Prostate gland (tissue), 2 donors: ENCODE measurements at regions not wholly inside any gene's neighbourhood (a gene's known extent, or its start where the extent isn't known, plus 50 kb on each side); places are given as distances from the start of the nearest gene placed in this dataset.

Source experiments
- POLR2A ChIP-seq: fragments of 450-650 bp; IDR thresholded peaks from one replicate; pipeline ENCODE4 v1.6.1; 2016; ENCODE audit warnings: antibody characterized with exemption, mild to moderate bottlenecking
- POLR2AphosphoS5 ChIP-seq: sonication (generic); formaldehyde crosslinking; IDR thresholded peaks from one replicate; pipeline ENCODE4 v1.6.1; 2017; ENCODE audit warnings: antibody characterized with exemption
- TF ChIP-seq, protein P1 (sequence below), 4 experiments: fragments of 200-600 bp in 2 of 4; fragments of 450-650 bp in 2 of 4; sonication (generic) in 2 of 4; IDR thresholded peaks; 1 replicate in 3 of 4; 2 replicates in 1 of 4; pipeline ENCODE4 v1.5.1; 2016 to 2019; ENCODE audit warnings: antibody characterized with exemption in 4 of 4, mild to moderate bottlenecking in 2 of 4, moderate library complexity in 2 of 4

DNA sequence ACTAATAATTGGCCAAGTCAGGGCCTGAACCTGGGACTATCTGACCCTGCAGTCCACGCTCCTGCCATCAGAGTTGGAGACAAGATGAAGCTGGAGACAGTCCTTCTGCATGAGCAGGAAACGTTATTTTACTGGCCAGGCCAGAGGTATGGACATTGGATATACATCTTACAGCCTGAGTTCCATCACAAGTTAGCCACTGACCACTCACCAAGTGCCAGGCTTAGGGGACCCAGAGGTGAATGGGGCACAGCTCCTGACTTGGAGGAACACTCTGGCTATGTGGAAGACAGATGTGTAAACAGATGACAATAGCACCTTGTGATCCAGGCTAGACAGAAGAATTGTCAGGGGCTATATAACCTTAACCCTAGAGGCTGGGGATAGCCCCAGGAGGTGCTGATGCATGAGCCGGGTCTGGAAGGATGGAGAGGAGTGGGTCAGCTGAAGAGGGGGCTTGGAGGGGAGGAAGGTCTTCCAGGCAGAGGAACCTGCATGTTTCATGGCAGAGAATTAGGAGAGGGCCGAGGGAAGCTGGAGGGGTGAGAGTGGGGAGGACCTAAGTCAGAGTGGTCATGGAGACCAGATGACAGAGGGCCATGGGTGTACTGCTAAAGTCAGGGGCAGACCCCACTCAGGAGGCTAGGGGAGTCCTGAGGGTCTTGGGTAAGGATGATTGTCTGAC, 52.5 kb upstream of the DMRTB1 start:
- no peak for TF ChIP-seq POLR2A
- TF ChIP-seq, protein P1, sequence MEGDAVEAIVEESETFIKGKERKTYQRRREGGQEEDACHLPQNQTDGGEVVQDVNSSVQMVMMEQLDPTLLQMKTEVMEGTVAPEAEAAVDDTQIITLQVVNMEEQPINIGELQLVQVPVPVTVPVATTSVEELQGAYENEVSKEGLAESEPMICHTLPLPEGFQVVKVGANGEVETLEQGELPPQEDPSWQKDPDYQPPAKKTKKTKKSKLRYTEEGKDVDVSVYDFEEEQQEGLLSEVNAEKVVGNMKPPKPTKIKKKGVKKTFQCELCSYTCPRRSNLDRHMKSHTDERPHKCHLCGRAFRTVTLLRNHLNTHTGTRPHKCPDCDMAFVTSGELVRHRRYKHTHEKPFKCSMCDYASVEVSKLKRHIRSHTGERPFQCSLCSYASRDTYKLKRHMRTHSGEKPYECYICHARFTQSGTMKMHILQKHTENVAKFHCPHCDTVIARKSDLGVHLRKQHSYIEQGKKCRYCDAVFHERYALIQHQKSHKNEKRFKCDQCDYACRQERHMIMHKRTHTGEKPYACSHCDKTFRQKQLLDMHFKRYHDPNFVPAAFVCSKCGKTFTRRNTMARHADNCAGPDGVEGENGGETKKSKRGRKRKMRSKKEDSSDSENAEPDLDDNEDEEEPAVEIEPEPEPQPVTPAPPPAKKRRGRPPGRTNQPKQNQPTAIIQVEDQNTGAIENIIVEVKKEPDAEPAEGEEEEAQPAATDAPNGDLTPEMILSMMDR (IDR thresholded peaks at IDR 0.05), result no peak
- no peak for TF ChIP-seq POLR2AphosphoS5
